HG02973 (cell line): ENCODE measurements at regions not wholly inside any gene's neighbourhood (a gene's known extent, or its start where the extent isn't known, plus 50 kb on each side); places are given as distances from the start of the nearest gene placed in this dataset.

Experiments
- ATAC-seq: cut with Tn5 transposase; IDR thresholded peaks from one replicate; pipeline ENCODE4 v1.9.1; 2021; ENCODE audit warnings: moderate library complexity; ENCODE audit not compliant: unreplicated experiment

GRCh38 chrX:149161435-149162088 is 343.5 kb downstream of the IDS start:
- ATAC-seq, result no peak

- no peak for ATAC-seq
These were observed 347.1 kb downstream of the IDS start for GRCh38 chrX:149157976-149158375.

GRCh38 chrX:149152941-149153340 is 352.2 kb downstream of the IDS start:
- ATAC-seq, result no peak

GRCh38 chrX:149151805-149152757 is 353.0 kb downstream of the IDS start:
- ATAC-seq, result no peak

- ATAC-seq, result peak; percentile 54
These were observed 359.2 kb downstream of the IDS start for GRCh38 chrX:149145845-149146285.

- no peak for ATAC-seq
These were observed 373.3 kb downstream of the IDS start for GRCh38 chrX:149131774-149132173.

- no peak for ATAC-seq
These were observed 375.3 kb downstream of the IDS start for GRCh38 chrX:149129767-149130166.

GRCh38 chrX:149124526-149125108 is 380.5 kb downstream of the IDS start:
- ATAC-seq, result no peak

- ATAC-seq, result no peak
These were observed 383.7 kb downstream of the IDS start for GRCh38 chrX:149121206-149121920.

- no peak for ATAC-seq
These were observed 384.6 kb downstream of the IDS start for GRCh38 chrX:149120459-149120858.

- no peak for ATAC-seq
These were observed 390.2 kb downstream of the IDS start for GRCh38 chrX:149114874-149115273.

GRCh38 chrX:149114001-149114400 is 391.1 kb downstream of the IDS start:
- no peak for ATAC-seq

GRCh38 chrX:149097786-149098185 is 407.3 kb downstream of the IDS start:
- ATAC-seq, result no peak

- no peak for ATAC-seq
These were observed 412.9 kb downstream of the IDS start for GRCh38 chrX:149092179-149092578.

GRCh38 chrX:149079805-149080406 is 425.2 kb downstream of the IDS start:
- ATAC-seq, result no peak

GRCh38 chrX:149074398-149074797 is 430.7 kb downstream of the IDS start:
- ATAC-seq, result no peak

- ATAC-seq, result no peak
These were observed 431.6 kb downstream of the IDS start for GRCh38 chrX:149073479-149073878.

GRCh38 chrX:149069899-149070298 is 435.2 kb downstream of the IDS start:
- ATAC-seq, result no peak

- no peak for ATAC-seq
These were observed 444.2 kb downstream of the IDS start for GRCh38 chrX:149060921-149061320.
